Muscle layer of duodenum (tissue), 2 donors: ENCODE measurements at regions not wholly inside any gene's neighbourhood (a gene's known extent, or its start where the extent isn't known, plus 50 kb on each side); places are given as distances from the start of the nearest gene placed in this dataset.

Experiments used
- H3K27ac ChIP-seq: one replicate; pipeline ENCODE4 v1.7.0; 2013; ENCODE audit warnings: mild to moderate bottlenecking, low read length
- H3K27me3 ChIP-seq: one replicate; pipeline ENCODE4 v1.7.0; 2013; ENCODE audit warnings: low read depth, mild to moderate bottlenecking, control low read depth, low read length
- H3K36me3 ChIP-seq, 2 donors: one replicate each; pipeline ENCODE4 v1.7.0; 2013; ENCODE audit warnings: low read length in 2 of 2, control low read depth in 1 of 2, mild to moderate bottlenecking in 1 of 2; ENCODE audit not compliant: insufficient read depth in 2 of 2, control insufficient read depth in 1 of 2
- H3K4me1 ChIP-seq, 2 donors: one replicate each; pipeline ENCODE4 v1.7.0; 2013; ENCODE audit warnings: low read length in 2 of 2, mild to moderate bottlenecking in 2 of 2, control low read depth in 1 of 2, moderate library complexity in 1 of 2; ENCODE audit not compliant: insufficient read depth in 2 of 2, control insufficient read depth in 1 of 2
- H3K4me3 ChIP-seq, 2 donors: one replicate each; pipeline ENCODE4 v1.7.0; 2013; ENCODE audit warnings: low read length in 2 of 2, low read depth in 1 of 2, mild to moderate bottlenecking in 1 of 2
- H3K9me3 ChIP-seq, 2 donors: one replicate each; pipeline ENCODE4 v1.7.0; 2013; ENCODE audit warnings: low read length in 2 of 2, control low read depth in 1 of 2, mild to moderate bottlenecking in 1 of 2; ENCODE audit not compliant: control insufficient read depth in 1 of 2
- donor health status: healthy.

DNA sequence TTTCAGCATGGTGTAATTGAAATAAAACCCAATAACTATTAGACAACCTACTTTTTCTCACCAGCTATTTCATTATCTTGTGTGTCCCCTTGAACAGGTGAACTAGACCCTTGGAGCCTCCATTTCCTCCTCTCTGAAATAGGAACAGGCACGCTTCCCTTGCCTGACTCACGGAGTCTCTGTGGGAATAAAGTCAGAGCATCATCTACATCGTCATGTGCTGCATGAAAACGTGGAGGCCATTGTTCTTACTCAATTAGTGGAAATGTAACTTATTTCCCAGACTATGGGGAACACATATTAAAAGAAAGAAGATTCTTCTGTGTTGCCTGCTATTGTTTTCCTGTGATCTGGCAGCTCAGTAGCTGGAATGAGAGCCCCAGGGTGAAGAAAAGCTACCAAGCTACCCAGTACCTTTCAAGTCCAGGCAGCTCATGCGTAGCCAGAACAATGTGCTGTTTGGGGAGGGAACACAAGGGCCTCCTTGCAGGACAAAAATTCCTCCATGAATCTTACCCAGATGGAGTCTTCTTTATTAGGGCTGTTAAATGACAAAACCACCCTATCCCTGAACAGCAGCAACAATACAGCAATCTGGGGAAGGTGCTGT, 59.8 kb downstream of the SOX11 start:
- no peaks in the 10 kb centered on the region for H3K9me3 ChIP-seq
- no peak overlapping the region for H3K27ac ChIP-seq
- no peaks in the 10 kb centered on the region for H3K4me1 ChIP-seq
- H3K4me3 ChIP-seq = no peak overlapping the region
- no peaks in the 10 kb centered on the region for H3K36me3 ChIP-seq
- H3K27me3 ChIP-seq = no peaks in the 10 kb centered on the region

DNA sequence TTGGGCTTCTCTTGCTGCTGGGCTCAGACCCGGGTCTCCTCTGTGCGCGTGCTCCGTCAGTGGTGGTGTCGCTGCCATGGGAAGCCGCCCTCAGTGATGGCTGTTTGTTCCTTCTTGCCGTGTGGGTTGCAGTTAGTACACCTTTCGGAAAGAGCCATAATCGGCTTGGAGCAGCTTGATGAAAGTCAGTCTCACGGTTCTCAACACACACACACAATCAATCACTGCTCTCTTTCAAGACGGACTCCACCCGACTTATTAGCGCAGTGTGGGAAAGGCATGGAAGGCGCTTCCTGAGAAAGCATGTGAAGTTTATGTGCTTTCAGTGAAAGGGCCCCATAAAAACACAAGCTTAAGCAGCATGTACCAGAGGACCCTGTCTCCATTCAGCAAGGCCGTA, 64.1 kb downstream of the SOX11 start:
- Histone ChIP-seq H3K36me3 (no peaks in the 10 kb centered on the region), H3K4me1 (no peaks in the 10 kb centered on the region), H3K27ac (no peak overlapping the region), H3K27me3 (no peaks in the 10 kb centered on the region), H3K4me3 (no peak overlapping the region), H3K9me3 (no peaks in the 10 kb centered on the region)

DNA sequence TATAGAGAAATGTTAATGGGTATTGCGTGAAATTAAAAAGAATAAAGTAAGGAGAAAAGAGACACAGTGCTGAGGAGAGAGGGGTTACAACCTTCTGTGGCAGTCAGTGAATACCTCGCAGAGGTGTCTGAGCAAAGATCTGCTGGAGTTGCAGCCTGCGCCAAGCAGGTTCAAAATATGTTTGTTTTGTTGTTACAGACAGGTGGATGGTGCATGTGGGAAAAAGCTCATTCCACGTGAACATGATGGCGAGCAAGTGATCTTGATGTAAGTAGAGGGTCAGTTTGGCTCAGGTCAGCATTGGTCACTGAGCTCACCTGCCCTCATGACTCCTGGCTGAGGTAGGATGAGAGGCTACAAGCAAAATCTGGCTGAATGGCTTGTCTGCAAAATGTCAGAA, 66.2 kb downstream of the SOX11 start:
- Histone ChIP-seq H3K36me3 (no peaks in the 10 kb centered on the region), H3K9me3 (no peaks in the 10 kb centered on the region), H3K27ac (no peak overlapping the region), H3K4me3 (no peak overlapping the region), H3K27me3 (no peaks in the 10 kb centered on the region), H3K4me1 (no peaks in the 10 kb centered on the region)

DNA sequence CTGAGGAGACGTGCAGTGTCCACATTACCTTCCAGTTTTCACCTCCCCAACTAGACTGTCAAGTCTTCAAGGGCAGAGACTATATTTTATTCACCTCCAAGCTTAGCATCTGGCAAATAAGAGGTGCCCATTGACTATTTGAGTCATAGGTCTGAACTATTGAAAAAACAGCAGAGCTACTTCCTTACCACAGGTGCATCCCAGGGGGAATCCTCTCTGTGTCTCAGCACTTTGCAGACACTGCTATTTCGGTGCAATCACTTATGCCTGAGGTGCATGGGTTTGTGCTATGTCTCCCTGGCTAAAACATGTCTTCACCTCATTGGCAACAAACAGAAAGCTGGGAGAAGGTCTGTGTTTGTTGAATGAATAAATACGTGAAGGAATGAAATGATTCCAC, 67.8 kb downstream of the SOX11 start:
- Histone ChIP-seq H3K36me3 (no peaks in the 10 kb centered on the region), H3K4me1 (no peaks in the 10 kb centered on the region), H3K27ac (no peak overlapping the region), H3K9me3 (no peaks in the 10 kb centered on the region), H3K27me3 (no peaks in the 10 kb centered on the region), H3K4me3 (no peak overlapping the region)

DNA sequence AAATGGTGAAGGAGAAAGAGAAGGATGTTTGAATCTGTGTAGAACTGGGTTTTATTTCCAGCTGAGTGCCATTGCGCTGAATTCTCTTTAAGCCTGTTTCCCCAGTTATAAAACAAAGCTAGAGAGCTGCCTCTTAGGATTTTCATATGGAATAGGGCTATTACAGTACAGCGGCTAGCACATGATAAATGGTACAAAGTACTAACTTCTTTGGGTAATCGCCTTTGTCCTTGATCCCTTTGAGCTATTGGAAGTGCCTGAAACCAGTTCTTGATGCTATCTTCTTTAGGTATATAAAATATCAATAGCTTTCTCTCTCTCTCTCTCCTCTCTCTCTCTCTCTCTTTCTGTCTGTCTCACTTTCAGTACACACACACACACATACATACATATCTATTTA, 71.3 kb downstream of the SOX11 start:
- no peak overlapping the region for H3K4me3 ChIP-seq
- H3K4me1 ChIP-seq = no peaks in the 10 kb centered on the region
- H3K9me3 ChIP-seq = no peaks in the 10 kb centered on the region
- no peaks in the 10 kb centered on the region for H3K36me3 ChIP-seq
- H3K27me3 ChIP-seq = no peaks in the 10 kb centered on the region
- H3K27ac ChIP-seq = no peak overlapping the region

DNA sequence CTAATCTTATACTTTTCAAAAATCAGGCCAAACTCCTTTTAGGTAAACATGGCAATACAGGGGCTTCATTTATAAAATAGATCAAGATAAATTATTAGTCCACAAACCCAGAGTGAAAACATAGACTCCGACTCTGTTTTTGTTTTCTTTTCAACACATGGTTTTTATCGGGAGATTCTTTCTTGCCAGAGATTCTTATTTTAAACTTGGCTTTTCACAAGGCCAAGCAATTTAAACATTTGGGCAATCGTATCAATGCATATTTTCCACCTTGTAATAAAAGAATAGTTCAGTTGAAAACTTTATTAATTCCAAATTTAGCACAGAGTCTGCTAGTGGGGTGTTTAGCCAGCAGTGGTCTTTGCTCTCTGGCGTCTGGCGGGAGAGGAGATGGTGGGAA, 71.9 kb downstream of the SOX11 start:
- Histone ChIP-seq H3K9me3 (no peaks in the 10 kb centered on the region), H3K36me3 (no peaks in the 10 kb centered on the region), H3K27ac (no peak overlapping the region), H3K4me1 (no peaks in the 10 kb centered on the region), H3K4me3 (no peak overlapping the region), H3K27me3 (no peaks in the 10 kb centered on the region)

DNA sequence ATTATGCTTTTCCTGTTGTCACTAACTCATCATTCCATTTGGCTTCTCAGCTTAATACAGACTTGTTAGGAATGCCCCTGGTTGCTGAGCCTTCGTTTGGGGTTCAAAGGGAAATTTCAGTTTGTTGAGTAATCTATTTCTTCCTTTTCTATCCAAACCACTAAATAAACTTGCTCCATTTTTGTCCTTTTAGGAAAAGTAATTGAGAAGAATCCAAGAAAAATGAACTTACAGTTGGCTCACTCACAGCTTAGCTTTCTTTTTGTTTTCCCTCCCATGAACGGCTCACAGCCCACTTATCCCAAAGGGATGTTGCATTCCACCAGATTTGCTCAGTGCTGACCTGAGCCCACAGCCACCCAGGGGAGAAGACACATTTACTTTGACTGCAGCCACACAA, 73.9 kb downstream of the SOX11 start:
- no peaks in the 10 kb centered on the region for H3K36me3 ChIP-seq
- no peaks in the 10 kb centered on the region for H3K27me3 ChIP-seq
- no peak overlapping the region for H3K27ac ChIP-seq
- no peak overlapping the region for H3K4me3 ChIP-seq
- no peaks in the 10 kb centered on the region for H3K9me3 ChIP-seq
- no peaks in the 10 kb centered on the region for H3K4me1 ChIP-seq

DNA sequence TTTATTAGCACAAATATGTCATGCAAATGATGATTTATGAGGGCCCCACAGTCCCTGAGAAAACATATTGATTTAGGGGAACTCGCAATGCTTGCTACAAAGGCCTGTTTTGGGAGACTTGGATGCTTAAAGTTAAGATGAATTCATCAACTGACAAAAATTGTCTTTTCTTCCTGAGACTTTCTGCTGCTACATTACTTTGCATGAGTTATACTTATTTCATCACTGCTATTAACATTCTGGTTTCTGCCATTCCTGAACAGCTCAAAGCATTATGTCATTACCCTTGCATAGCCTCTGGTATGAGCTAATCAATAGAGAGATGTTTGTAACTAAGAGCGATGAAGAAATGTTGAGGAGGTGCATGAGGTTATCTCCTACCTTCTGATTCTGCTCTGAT, 74.4 kb downstream of the SOX11 start:
- Histone ChIP-seq H3K4me3 (no peak overlapping the region), H3K36me3 (no peaks in the 10 kb centered on the region), H3K4me1 (no peaks in the 10 kb centered on the region), H3K27me3 (no peaks in the 10 kb centered on the region), H3K9me3 (no peaks in the 10 kb centered on the region), H3K27ac (no peak overlapping the region)

DNA sequence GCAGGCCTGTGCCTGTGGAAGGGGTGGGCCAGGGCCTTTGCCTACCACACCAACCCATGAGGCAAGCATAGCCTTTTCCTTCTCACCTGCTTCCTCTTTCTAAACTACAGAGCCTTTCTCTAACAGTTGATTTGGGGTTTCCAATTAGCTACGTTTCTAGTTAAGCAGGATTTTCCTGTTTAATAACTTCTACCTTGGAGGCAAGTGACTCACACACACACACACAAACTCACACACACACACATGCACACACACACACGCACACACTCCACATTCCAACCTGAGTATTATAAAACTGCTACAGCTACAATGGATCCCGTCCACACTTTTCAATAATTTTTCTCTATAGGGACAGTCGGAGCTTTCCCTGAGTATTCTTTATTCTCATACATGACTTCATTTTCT, 84.9 kb downstream of the SOX11 start:
- no peaks in the 10 kb centered on the region for H3K4me1 ChIP-seq
- no peaks in the 10 kb centered on the region for H3K27me3 ChIP-seq
- no peak overlapping the region for H3K27ac ChIP-seq
- no peak overlapping the region for H3K4me3 ChIP-seq
- no peaks in the 10 kb centered on the region for H3K36me3 ChIP-seq
- no peaks in the 10 kb centered on the region for H3K9me3 ChIP-seq

DNA sequence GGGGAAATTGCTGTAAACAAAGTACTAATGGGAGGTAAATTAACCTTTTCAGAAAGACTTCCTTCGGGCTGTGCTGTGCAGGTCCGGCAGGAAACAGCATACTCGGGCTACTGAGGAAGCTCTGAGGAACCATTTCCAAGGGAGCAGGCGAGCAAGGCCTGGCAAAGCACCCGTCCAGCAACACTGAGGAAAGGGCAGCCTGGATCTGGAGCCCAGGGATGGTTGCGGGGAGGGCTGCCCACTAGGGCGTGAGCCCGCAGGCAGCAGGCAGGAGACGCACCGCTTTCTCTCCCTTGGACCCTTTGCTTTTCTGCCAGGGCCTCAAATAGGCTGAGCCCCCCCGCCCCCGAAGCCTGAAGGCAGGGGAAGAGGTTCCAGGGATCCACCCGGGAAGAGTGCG, 89.5 kb downstream of the SOX11 start:
- Histone ChIP-seq H3K36me3 (no peaks in the 10 kb centered on the region), H3K4me1 (no peaks in the 10 kb centered on the region), H3K27ac (no peak overlapping the region), H3K9me3 (peaks cover 0 to 3% of the 10 kb centered on the region in 2 donors), H3K4me3 (no peak overlapping the region), H3K27me3 (no peaks in the 10 kb centered on the region)

DNA sequence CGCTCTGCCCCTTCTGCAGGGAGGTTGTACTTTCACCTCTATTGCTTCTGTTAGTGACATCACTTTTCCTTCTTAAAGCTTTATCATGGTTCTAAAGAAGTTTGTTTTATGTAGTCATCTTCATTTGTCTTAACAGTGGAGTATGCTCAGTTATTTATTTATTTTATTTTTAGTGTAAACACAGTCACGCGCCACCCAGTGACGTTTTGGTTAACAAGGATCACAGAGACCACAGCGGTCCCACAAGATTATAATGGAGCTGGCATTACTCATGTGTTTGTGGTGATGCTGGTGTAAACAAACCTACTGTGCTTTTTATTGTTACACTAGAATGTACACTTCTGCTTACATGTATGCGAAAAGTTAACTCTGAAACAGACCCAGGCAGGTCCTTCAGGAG, 89.9 kb downstream of the SOX11 start:
- Histone ChIP-seq H3K4me3 (no peak overlapping the region), H3K4me1 (no peaks in the 10 kb centered on the region), H3K9me3 (peaks cover 0 to 7% of the 10 kb centered on the region in 2 donors), H3K27me3 (no peaks in the 10 kb centered on the region), H3K36me3 (no peaks in the 10 kb centered on the region), H3K27ac (no peak overlapping the region)

DNA sequence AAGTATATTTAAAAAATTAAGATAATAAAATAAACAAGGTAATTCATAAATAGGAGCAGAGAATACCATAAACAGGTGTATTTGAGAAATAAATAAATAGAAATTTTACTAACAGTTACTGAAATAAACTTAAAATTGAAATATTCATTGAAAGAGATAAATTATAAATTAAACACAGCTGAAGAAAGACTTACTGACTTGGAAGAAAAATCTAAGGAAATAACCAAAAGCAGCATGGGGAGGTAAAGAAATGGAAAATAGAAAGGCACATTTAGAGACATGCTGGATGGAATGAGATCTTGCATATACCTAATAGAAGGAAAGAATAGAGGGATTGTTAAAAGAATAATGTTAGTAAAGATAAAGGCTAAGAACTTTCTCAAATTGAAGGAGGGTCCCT, 96.3 kb downstream of the SOX11 start:
- Histone ChIP-seq H3K4me3 (no peak overlapping the region), H3K4me1 (no peaks in the 10 kb centered on the region), H3K36me3 (no peaks in the 10 kb centered on the region), H3K27ac (no peak overlapping the region), H3K27me3 (no peaks in the 10 kb centered on the region), H3K9me3 (peaks cover 0 to 17% of the 10 kb centered on the region in 2 donors)
